B cell (primary cell): ENCODE measurements at regions not wholly inside any gene's neighbourhood (a gene's known extent, or its start where the extent isn't known, plus 50 kb on each side); places are given as distances from the start of the nearest gene placed in this dataset.

Experiments
- EZH2 ChIP-seq: IDR thresholded peaks from 2 replicates; pipeline ENCODE4 v1.6.1; 2012; ENCODE audit warnings: borderline replicate concordance, low read depth, mild to moderate bottlenecking, moderate library complexity, low read length; ENCODE audit not compliant: insufficient read depth, poor library complexity, severe bottlenecking
- TF ChIP-seq, protein P1 (sequence below): fragments of 200-600 bp; IDR thresholded peaks from one replicate; pipeline ENCODE4 v1.8.0; 2022; ENCODE audit warnings: antibody characterized with exemption, mild to moderate bottlenecking

GRCh38 chr11:114818382-114818781 is 140.1 kb downstream of the NXPE2 start:
- TF ChIP-seq, protein P1, sequence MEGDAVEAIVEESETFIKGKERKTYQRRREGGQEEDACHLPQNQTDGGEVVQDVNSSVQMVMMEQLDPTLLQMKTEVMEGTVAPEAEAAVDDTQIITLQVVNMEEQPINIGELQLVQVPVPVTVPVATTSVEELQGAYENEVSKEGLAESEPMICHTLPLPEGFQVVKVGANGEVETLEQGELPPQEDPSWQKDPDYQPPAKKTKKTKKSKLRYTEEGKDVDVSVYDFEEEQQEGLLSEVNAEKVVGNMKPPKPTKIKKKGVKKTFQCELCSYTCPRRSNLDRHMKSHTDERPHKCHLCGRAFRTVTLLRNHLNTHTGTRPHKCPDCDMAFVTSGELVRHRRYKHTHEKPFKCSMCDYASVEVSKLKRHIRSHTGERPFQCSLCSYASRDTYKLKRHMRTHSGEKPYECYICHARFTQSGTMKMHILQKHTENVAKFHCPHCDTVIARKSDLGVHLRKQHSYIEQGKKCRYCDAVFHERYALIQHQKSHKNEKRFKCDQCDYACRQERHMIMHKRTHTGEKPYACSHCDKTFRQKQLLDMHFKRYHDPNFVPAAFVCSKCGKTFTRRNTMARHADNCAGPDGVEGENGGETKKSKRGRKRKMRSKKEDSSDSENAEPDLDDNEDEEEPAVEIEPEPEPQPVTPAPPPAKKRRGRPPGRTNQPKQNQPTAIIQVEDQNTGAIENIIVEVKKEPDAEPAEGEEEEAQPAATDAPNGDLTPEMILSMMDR: no peak
- no peak for TF ChIP-seq EZH2
